ENCODE measurements at regions not wholly inside any gene's neighbourhood (a gene's known extent, or its start where the extent isn't known, plus 50 kb on each side); places are given as distances from the start of the nearest gene placed in this dataset.
"Not testable (repeated sequence)": the region's sequence is repeated elsewhere in the genome, so short reads cannot be mapped to it uniquely, and the experiment has no call there.

DNA sequence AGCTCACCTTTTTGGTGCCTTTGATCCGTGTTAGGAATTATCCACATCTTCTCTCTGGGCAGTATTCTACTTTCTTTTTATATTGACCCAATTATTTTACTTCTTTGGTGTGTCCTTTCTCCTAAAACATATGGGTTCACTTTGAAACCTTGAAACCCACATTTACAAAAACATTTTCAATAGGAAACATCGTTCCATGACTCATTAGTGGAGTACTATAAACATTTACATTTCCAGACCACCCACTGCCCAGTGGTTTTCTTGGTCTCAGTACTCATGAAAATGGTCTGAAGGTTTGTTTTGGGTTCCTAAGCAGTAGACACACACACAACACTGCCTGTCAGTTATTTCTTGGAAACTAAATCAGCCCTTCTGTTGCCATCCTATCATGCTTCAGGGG, 111.7 kb upstream of the LPCAT1 start:
- DNase-seq (ENCODE audit: low read depth, low spot score); H3K9ac ChIP-seq (ENCODE audit: low read length); H3K4me3 ChIP-seq (replicated peaks in 1 of 2; ENCODE audit: low read depth in 1 of 2, low read length in 2 of 2); RAD21 ChIA-PET (ENCODE audit: low non-redundant PET in 1 of 2, low total read pairs in 2 of 2, uncharacterized antibody in 2 of 2, unreplicated experiment in 2 of 2); H4K20me1 ChIP-seq (ENCODE audit: insufficient read depth); ATAC-seq; CTCF ChIA-PET; H3K9me3 ChIP-seq (ENCODE audit: control insufficient read depth in 1 of 2, insufficient read depth in 1 of 2, low read depth in 1 of 2, low read length in 2 of 2); intact Hi-C loops (cut with micrococcal nuclease); H3K27me3 ChIP-seq (ENCODE audit: insufficient read depth, low read length); H3K4me2 ChIP-seq (ENCODE audit: low read length); POLR2A ChIA-PET; H3K9me2 ChIP-seq (ENCODE audit: insufficient read depth); H2AFZ ChIP-seq (ENCODE audit: low read depth, low read length, poor library complexity, severe bottlenecking); H3K27ac ChIP-seq (ENCODE audit: low read depth, low read length); H3K36me3 ChIP-seq (ENCODE audit: control insufficient read depth in 1 of 2, insufficient read depth in 2 of 2, low read length in 2 of 2); H3K79me2 ChIP-seq (ENCODE audit: insufficient read depth, low read length); BruUV-seq (replicated peaks); H3K4me1 ChIP-seq (ENCODE audit: control insufficient read depth in 1 of 2, insufficient read depth in 2 of 2, low read length in 2 of 2): not testable (repeated sequence)

DNA sequence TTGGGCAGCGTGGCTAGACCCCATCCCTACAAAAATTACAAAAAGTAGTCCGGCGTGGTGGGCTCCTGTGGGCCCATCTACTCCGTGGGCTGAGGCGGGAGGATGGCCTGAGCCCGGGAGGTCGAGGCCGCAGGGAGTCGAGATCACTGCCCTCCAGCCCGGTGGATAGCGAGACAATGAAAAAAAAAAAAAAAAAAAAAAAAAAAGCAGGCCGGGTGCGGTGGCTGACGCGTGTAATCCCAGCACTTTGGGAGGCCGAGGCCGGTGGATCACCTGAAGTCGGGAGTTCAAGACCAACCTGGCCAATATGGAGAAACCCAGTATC, 110.5 kb upstream of the LPCAT1 start:
- Histone ChIP-seq H3K27me3 (ENCODE audit: insufficient read depth, low read length) (no peaks in the 10 kb centered on the region), H4K20me1 (ENCODE audit: insufficient read depth) (no peaks in the 10 kb centered on the region), H3K4me3 (replicated peaks in 1 of 2; ENCODE audit: low read depth in 1 of 2, low read length in 2 of 2) (peak overlapping the region; percentile 68 to 78), H3K27ac (ENCODE audit: low read depth, low read length) (peak overlapping the region; percentile 68), H3K9me2 (ENCODE audit: insufficient read depth) (no peaks in the 10 kb centered on the region), H3K9ac (ENCODE audit: low read length) (peak overlapping the region; percentile 73), H3K36me3 (ENCODE audit: control insufficient read depth in 1 of 2, insufficient read depth in 2 of 2, low read length in 2 of 2) (no peaks in the 10 kb centered on the region), H3K4me2 (ENCODE audit: low read length) (peak overlapping the region; percentile 92), H3K79me2 (ENCODE audit: insufficient read depth, low read length) (no peaks in the 10 kb centered on the region), H3K4me1 (ENCODE audit: control insufficient read depth in 1 of 2, insufficient read depth in 2 of 2, low read length in 2 of 2) (peaks cover 0 to 9% of the 10 kb centered on the region in 2 experiments; a peak in 1 of 4 replicates), H3K9me3 (ENCODE audit: control insufficient read depth in 1 of 2, insufficient read depth in 1 of 2, low read depth in 1 of 2, low read length in 2 of 2) (no peaks in the 10 kb centered on the region), H2AFZ (ENCODE audit: low read depth, low read length, poor library complexity, severe bottlenecking) (no peak overlapping the region)
- ATAC-seq, result no peak
- ChIA-PET CTCF (interaction anchor here (1.4 kb wide), 1 partner anchor 11 kb away, joined by 4 read pairs; no protein-coding TSS in a partner anchor), POLR2A (interaction anchor here (1.0 kb wide), 1 partner anchor 11 kb away, joined by 3 read pairs; no protein-coding TSS in a partner anchor), RAD21 (ENCODE audit: low non-redundant PET in 1 of 2, low total read pairs in 2 of 2, uncharacterized antibody in 2 of 2, unreplicated experiment in 2 of 2) (no interaction called here)
- BruUV-seq (replicated peaks), result TSS peak; percentile 95
- DNase-seq (ENCODE audit: low read depth, low spot score), result no peak
- TF ChIP-seq ZFX (IDR thresholded peaks at IDR 0.05), result peak; percentile 4; the same call in 1 of the 2 replicates
- no peak for TF ChIP-seq EGR1 (IDR thresholded peaks at IDR 0.05; ENCODE audit: low read depth)
- intact Hi-C loops (cut with micrococcal nuclease), result no loop called here
